ENCODE measurements at regions not wholly inside any gene's neighbourhood (a gene's known extent, or its start where the extent isn't known, plus 50 kb on each side); places are given as distances from the start of the nearest gene placed in this dataset.

DNA sequence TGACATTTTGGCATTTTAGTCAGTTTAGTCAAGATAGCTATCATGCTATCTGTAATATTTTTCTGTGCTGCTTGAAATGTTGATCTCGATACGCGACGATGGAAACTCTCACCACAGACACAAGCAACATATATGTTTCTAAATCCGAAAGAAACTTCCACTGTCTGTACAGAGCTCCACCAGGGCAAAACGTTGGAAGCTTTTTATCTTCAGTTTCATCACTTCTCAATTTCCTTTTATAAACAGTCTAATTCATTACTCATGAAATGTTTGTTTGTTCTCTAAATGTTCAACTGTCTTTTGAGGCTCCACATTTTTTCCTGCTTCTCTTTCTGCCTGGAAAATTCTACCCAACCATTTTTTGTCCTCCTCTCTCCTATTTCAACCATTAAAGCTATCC is 737.6 kb downstream of the SLC16A7 start:
- Mint-ChIP-seq H3K4me1 (ENCODE audit: low read depth) (no peaks in the 10 kb centered on the region), H3K4me3 (no peak overlapping the region), H3K9me3 (no peaks in the 10 kb centered on the region), H3K27ac (no peak overlapping the region), H3K27me3 (ENCODE audit: low read depth) (no peaks in the 10 kb centered on the region), H3K36me3 (ENCODE audit: low read depth) (no peaks in the 10 kb centered on the region)

DNA sequence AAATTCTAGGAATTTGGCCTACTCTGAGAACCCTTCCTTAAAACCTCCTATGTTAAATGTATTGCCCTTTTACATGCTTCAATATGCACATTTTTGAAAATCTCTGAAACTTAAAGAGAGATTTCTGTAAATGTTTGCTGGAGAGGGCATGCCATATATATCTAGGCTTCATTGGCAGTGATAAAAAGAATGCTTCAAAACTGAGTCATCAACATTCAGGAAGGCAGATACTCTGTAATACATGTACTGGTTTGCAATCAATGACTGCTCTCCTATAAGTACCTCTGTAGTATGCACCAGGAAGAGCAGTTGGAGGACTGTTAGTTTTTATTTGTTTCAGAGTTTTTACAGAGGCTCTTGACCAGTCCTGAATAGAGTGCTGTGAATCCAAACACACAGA is 739.9 kb downstream of the SLC16A7 start:
- Mint-ChIP-seq H3K9me3 (no peaks in the 10 kb centered on the region), H3K4me3 (no peak overlapping the region), H3K4me1 (ENCODE audit: low read depth) (no peaks in the 10 kb centered on the region), H3K27me3 (ENCODE audit: low read depth) (no peaks in the 10 kb centered on the region), H3K36me3 (ENCODE audit: low read depth) (no peaks in the 10 kb centered on the region), H3K27ac (no peak overlapping the region)

DNA sequence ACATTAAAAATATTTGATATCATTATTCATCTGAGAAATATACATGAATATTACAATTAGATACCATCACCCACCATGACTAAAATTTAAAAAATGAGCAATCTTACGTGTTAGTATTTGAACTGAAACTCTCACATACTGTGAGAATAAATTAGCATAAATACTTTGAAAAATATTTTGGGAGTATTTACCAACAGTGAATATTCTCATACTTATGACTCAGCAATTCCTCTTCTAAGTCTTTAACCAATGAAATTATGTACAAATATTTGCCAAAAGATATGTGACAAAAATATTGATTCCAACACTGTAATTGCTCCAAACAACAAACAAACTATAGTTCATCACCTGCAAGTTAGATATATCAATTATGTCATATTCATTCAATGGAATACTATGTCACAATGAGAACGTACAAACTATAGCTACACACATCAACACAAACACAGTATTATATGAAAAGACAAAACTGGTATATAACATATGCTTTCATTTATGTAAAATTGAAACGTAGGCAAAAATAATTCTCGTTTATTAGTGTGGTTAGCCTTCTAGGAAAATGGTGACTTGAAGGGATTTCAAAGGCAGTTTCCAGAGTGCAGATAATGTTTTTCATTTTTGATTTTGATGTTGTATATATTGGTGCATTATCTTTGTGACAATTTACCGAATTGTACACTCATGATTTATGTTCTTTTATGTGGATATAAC is 742.2 kb downstream of the SLC16A7 start:
- Mint-ChIP-seq H3K4me3 (no peak overlapping the region), H3K9me3 (no peaks in the 10 kb centered on the region), H3K36me3 (ENCODE audit: low read depth) (no peaks in the 10 kb centered on the region), H3K27me3 (ENCODE audit: low read depth) (no peaks in the 10 kb centered on the region), H3K27ac (no peak overlapping the region), H3K4me1 (ENCODE audit: low read depth) (no peaks in the 10 kb centered on the region)

DNA sequence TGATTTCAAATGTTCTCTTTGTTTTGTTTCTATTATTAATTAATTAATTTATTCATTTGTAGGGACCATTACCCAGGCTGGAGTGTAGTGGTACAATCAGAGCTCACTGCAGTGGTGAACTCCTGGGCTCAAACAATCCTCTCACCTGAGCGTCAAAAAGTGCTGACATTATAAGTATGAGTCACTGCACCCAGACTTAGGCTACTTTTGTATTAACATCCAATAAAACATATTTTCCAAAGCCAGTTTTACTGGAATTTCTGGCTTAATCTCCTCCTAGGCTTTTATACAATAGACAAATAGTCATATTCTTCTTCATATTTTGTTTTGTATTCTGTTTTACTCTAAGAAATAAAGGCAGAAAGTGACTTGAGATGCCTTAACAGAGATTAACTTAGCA is 749.6 kb downstream of the SLC16A7 start:
- no peaks in the 10 kb centered on the region for H3K4me1 Mint-ChIP-seq (ENCODE audit: low read depth)
- H3K27ac Mint-ChIP-seq = no peak overlapping the region
- no peak overlapping the region for H3K4me3 Mint-ChIP-seq
- no peaks in the 10 kb centered on the region for H3K36me3 Mint-ChIP-seq (ENCODE audit: low read depth)
- no peaks in the 10 kb centered on the region for H3K27me3 Mint-ChIP-seq (ENCODE audit: low read depth)
- H3K9me3 Mint-ChIP-seq = peaks cover 3% of the 10 kb centered on the region

DNA sequence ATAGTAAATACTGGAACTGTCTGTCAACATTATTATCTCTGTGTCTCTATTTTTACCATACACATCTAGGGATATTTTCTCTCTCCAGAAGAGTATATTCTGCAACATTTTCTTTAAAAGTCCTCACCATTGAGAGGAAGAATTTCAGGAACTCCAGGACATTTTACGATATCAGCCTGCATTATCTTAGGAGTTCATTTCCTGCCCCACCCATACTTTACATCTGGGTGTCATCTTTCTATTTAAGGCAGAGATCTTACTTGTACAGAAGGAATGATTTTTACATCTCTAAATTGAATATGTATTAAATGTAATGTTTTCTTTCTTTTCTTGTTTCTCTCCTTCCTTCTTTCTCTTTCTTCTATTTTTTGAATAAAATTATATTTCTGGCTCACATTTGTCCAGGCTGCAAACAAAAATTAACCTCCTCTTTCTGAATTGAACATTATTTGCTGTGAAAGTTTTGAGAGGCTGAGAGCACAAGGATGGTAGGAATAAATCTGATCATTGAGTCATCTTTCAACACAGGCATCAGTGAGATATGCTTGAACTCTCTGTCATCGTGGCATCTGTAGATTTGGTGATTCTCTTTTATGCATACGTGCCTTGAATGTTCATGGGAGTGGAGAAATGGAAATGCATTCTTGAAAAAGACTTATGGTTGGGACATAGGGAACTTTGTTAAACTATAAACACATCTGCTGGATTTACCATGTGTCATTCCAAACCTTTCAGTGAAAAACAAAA is 753.6 kb downstream of the SLC16A7 start:
- Mint-ChIP-seq H3K36me3 (ENCODE audit: low read depth) (no peaks in the 10 kb centered on the region), H3K27me3 (ENCODE audit: low read depth) (no peaks in the 10 kb centered on the region), H3K9me3 (peaks cover 3% of the 10 kb centered on the region), H3K27ac (no peak overlapping the region), H3K4me1 (ENCODE audit: low read depth) (no peaks in the 10 kb centered on the region), H3K4me3 (no peak overlapping the region)

DNA sequence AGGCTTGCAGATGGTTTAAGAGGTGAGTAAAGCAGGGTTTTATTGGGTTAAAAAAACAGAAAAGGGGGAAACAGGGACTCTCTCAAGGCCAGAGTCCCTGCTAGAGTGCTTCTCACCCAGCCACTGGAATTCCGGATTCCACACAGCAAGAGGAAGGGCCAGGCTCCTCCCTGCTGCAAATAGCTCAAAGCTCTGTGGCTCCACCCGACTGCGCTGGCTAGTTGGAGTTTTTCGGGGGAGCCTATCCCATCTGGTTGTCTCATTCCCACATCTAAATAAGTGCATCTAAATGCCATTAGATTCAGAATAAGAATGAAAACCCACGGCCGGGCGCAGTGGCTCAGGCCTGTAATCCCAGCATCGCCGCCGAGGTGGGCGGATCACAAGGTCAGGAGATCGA is 791.5 kb downstream of the SLC16A7 start:
- peaks cover 8% of the 10 kb centered on the region for H3K9me3 Mint-ChIP-seq
- no peak overlapping the region for H3K27ac Mint-ChIP-seq
- no peaks in the 10 kb centered on the region for H3K4me1 Mint-ChIP-seq (ENCODE audit: low read depth)
- H3K36me3 Mint-ChIP-seq (ENCODE audit: low read depth) = no peaks in the 10 kb centered on the region
- H3K27me3 Mint-ChIP-seq (ENCODE audit: low read depth) = no peaks in the 10 kb centered on the region
- no peak overlapping the region for H3K4me3 Mint-ChIP-seq

DNA sequence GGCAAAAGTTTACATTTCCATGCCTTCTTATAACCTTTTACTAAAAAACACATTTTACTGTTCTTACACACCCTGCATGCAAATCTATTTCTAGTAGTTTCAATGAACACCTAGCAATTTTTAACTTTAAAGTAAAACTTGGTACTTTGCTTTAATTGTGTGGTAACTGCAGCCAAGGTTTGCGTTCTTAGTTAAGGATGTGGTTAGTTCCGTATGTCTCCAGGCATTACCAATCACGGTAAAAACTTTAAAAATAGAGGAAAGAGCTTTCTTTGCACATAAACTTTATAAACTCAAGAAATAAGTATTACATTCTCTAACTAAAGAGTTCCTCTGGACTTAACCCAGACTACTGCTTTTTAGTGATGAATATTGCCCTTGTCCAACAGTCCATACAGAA is 795.2 kb downstream of the SLC16A7 start:
- Mint-ChIP-seq H3K36me3 (ENCODE audit: low read depth) (no peaks in the 10 kb centered on the region), H3K4me1 (ENCODE audit: low read depth) (no peaks in the 10 kb centered on the region), H3K27me3 (ENCODE audit: low read depth) (no peaks in the 10 kb centered on the region), H3K27ac (no peak overlapping the region), H3K9me3 (no peaks in the 10 kb centered on the region), H3K4me3 (no peak overlapping the region)

DNA sequence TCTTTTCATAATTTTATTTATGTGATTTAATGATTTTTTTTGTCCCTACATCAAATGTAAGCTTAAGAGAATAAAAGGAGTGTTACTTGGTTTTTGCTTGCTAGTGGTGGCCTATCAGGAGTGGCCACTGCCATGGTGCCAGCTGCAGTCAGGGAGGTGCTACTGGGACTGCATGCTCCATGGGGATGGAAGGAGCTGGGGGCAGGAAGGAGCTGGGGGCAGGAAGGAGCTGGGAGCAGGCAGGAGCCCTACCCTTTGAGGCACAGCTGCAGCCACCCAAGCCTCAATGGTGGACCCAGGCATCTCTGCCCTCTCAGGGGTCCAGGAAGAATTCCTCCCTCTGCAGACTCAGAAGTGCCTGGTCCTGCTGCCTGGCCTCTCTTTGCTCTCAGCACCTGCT is 796.0 kb downstream of the SLC16A7 start:
- H3K36me3 Mint-ChIP-seq (ENCODE audit: low read depth) = no peaks in the 10 kb centered on the region
- H3K9me3 Mint-ChIP-seq = no peaks in the 10 kb centered on the region
- H3K27me3 Mint-ChIP-seq (ENCODE audit: low read depth) = no peaks in the 10 kb centered on the region
- H3K4me1 Mint-ChIP-seq (ENCODE audit: low read depth) = no peaks in the 10 kb centered on the region
- no peak overlapping the region for H3K27ac Mint-ChIP-seq
- H3K4me3 Mint-ChIP-seq = no peak overlapping the region

DNA sequence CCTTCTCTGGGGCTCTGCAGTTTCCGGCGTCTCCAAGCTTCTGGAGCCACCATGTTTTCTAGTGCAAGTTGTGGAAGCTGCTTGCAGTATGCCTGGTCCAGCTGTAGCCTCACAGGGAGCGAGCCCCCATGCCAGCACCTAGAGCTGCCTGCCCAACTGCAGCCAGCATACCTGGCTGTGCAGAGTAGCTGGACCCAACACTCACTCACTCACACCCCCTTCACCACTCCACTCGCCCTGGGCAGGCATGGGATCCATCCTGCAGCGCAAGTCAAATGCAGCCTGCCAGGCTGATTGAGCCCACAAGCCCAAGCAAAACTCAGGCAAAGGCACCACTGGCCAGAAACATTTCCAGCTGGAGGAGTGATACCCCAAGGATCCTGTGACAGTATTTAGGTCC is 797.3 kb downstream of the SLC16A7 start:
- no peaks in the 10 kb centered on the region for H3K36me3 Mint-ChIP-seq (ENCODE audit: low read depth)
- H3K27me3 Mint-ChIP-seq (ENCODE audit: low read depth) = no peaks in the 10 kb centered on the region
- H3K27ac Mint-ChIP-seq = no peak overlapping the region
- no peaks in the 10 kb centered on the region for H3K4me1 Mint-ChIP-seq (ENCODE audit: low read depth)
- no peaks in the 10 kb centered on the region for H3K9me3 Mint-ChIP-seq
- no peak overlapping the region for H3K4me3 Mint-ChIP-seq

DNA sequence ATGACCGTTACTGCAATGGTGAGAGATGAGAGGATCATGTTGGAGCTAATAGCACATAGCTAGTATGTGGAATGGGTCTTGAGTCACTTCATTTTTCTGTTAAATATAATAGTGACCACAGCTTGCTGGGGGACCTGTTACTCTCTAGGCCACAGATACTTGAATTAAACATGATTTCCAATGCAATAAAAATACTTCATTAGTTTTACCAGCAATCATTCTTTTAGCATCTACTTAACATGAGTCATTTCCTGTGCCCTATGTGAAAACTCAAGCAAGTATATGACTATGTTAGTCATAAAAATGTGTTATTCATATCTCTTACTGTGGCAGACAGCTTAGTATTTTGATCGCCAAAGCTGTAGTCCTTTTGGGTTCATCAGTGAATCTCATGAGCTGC is 798.8 kb downstream of the SLC16A7 start:
- no peaks in the 10 kb centered on the region for H3K36me3 Mint-ChIP-seq (ENCODE audit: low read depth)
- H3K9me3 Mint-ChIP-seq = no peaks in the 10 kb centered on the region
- H3K27me3 Mint-ChIP-seq (ENCODE audit: low read depth) = no peaks in the 10 kb centered on the region
- H3K4me1 Mint-ChIP-seq (ENCODE audit: low read depth) = no peaks in the 10 kb centered on the region
- no peak overlapping the region for H3K4me3 Mint-ChIP-seq
- no peak overlapping the region for H3K27ac Mint-ChIP-seq

DNA sequence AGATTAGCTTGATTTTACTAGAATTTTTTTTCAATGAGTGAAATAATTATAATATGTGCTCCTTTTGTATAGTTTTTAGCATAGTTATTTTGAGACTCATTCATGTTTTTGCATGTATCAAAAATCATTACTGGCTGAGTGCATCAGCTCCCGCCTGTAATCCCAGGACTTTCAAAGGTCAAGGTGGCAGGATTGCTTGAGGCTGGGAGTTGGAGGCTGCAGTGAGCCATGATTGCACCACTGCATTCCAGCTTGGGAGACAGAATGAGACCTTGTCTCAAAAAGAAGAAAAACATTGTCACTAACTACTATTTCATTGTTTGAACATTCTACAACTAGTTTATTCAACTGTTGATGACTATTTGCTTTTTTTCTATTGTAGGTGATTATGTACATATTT is 802.7 kb downstream of the SLC16A7 start:
- no peaks in the 10 kb centered on the region for H3K27me3 Mint-ChIP-seq (ENCODE audit: low read depth)
- no peaks in the 10 kb centered on the region for H3K36me3 Mint-ChIP-seq (ENCODE audit: low read depth)
- no peaks in the 10 kb centered on the region for H3K4me1 Mint-ChIP-seq (ENCODE audit: low read depth)
- no peak overlapping the region for H3K27ac Mint-ChIP-seq
- no peak overlapping the region for H3K4me3 Mint-ChIP-seq
- H3K9me3 Mint-ChIP-seq = no peaks in the 10 kb centered on the region

DNA sequence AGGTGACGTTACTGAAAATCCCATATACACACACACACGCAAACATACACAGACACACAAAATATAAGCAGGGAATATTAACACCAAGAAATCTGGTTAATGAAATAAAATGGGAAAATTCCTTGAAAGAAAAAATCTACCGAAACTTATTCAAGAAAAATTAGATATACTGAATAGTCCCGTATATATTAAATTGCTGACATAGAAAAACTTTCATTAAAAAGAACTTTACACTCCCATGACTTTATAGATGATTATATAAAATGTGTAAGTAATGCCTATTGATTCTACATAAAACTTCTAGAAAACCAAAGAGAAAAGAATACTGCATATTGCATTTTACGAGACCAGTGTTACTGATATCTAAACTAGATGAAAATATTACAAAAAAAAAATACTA is 803.2 kb downstream of the SLC16A7 start:
- H3K4me3 Mint-ChIP-seq = no peak overlapping the region
- H3K27me3 Mint-ChIP-seq (ENCODE audit: low read depth) = no peaks in the 10 kb centered on the region
- H3K9me3 Mint-ChIP-seq = no peaks in the 10 kb centered on the region
- no peaks in the 10 kb centered on the region for H3K36me3 Mint-ChIP-seq (ENCODE audit: low read depth)
- H3K27ac Mint-ChIP-seq = no peak overlapping the region
- H3K4me1 Mint-ChIP-seq (ENCODE audit: low read depth) = no peaks in the 10 kb centered on the region

DNA sequence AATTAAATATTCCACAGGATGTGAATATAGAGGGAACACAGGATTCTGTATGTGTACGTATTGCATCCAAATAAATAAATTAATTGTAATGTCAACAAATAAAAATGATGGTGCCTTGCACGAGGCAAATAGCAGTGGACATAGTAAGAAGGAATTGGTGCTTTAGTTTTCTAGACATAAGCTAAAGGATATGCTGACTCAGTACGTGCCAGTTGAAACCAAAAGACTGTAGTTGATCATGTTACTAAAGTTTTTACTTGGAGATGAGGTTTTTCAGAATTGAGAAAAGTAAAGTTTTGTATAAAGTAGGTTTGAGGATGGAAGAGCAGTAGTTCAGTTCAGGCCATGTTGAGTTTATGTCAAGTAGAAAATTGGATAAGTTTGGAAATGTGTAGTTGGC is 807.2 kb downstream of the SLC16A7 start:
- no peaks in the 10 kb centered on the region for H3K27me3 Mint-ChIP-seq (ENCODE audit: low read depth)
- no peaks in the 10 kb centered on the region for H3K4me1 Mint-ChIP-seq (ENCODE audit: low read depth)
- H3K4me3 Mint-ChIP-seq = no peak overlapping the region
- no peak overlapping the region for H3K27ac Mint-ChIP-seq
- no peaks in the 10 kb centered on the region for H3K9me3 Mint-ChIP-seq
- H3K36me3 Mint-ChIP-seq (ENCODE audit: low read depth) = no peaks in the 10 kb centered on the region

DNA sequence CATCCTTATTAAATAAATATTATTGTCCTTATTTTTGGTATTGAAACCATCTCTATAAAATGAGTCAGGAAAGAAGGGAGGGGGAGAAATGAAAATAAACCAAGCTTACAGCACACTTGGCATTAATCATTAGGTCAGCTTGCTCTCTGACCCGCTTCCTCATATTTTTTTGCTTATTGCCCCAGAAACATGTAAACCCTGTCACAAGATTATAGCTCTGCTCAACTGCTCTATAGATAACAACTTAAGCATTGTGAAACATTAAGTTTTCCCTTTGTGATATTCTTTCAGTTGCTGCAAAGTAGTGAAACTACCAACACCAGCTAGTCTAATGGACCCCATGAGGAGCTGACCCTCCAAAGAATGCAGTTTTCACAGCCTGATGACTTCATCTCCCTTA is 819.5 kb downstream of the SLC16A7 start:
- Mint-ChIP-seq H3K36me3 (ENCODE audit: low read depth) (no peaks in the 10 kb centered on the region), H3K27ac (no peak overlapping the region), H3K27me3 (ENCODE audit: low read depth) (no peaks in the 10 kb centered on the region), H3K4me3 (no peak overlapping the region), H3K9me3 (peaks cover 7% of the 10 kb centered on the region), H3K4me1 (ENCODE audit: low read depth) (no peaks in the 10 kb centered on the region)

DNA sequence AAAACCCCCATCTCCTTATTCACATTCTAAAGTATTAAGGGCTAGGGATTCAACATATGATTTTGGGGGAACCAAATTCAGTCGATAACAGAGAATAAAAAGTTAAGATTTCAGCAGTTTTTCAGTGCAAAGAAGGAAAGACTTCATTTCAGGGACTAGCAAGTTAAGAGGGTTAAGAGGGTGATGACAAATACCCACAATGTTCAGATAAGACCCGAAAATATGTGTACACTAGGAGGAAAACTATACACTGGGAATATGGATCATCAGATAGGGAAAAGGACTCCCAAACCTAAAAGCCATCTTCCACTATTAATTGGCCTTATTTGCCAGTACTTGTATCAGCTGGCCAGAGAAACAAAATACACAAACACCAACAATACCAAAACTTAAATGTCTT is 824.2 kb downstream of the SLC16A7 start:
- H3K27ac Mint-ChIP-seq = no peak overlapping the region
- no peaks in the 10 kb centered on the region for H3K4me1 Mint-ChIP-seq (ENCODE audit: low read depth)
- no peaks in the 10 kb centered on the region for H3K36me3 Mint-ChIP-seq (ENCODE audit: low read depth)
- peaks cover 7% of the 10 kb centered on the region for H3K9me3 Mint-ChIP-seq
- no peaks in the 10 kb centered on the region for H3K27me3 Mint-ChIP-seq (ENCODE audit: low read depth)
- no peak overlapping the region for H3K4me3 Mint-ChIP-seq
